Neural cell (in vitro differentiated cells): ENCODE measurements at regions not wholly inside any gene's neighbourhood (a gene's known extent, or its start where the extent isn't known, plus 50 kb on each side); places are given as distances from the start of the nearest gene placed in this dataset.

Experiments
- H2AFZ ChIP-seq: fragments of 200-600, 300-800 bp; sonication (generic), shearing (Covaris generic); 2 replicates; pipeline ENCODE4 v1.6.0; 2014; ENCODE audit warnings: low read depth, mild to moderate bottlenecking, antibody characterized with exemption, low read length, moderate library complexity
- H3F3A ChIP-seq: fragments of 200-600 bp; shearing (Covaris generic); 2 replicates; pipeline ENCODE4 v1.6.1; 2016; ENCODE audit warnings: mild to moderate bottlenecking, moderate library complexity, mixed read lengths, antibody characterized with exemption, low read length; ENCODE audit not compliant: insufficient read depth, poor library complexity, severe bottlenecking
- H3K27ac ChIP-seq: fragments of 200-600, 300-800 bp; sonication (generic), shearing (Covaris generic); 2 replicates; pipeline ENCODE4 v1.5.1; 2014; ENCODE audit warnings: mild to moderate bottlenecking, low read length, moderate library complexity
- H3K27me3 ChIP-seq: fragments of 300-800, 200-600 bp; sonication (generic), shearing (Covaris generic); 2 replicates; pipeline ENCODE4 v1.6.0; 2014; ENCODE audit warnings: mild to moderate bottlenecking, low read depth, low read length, moderate library complexity; ENCODE audit not compliant: insufficient read depth
- H3K36me3 ChIP-seq: fragments of 300-800, 200-600 bp; sonication (generic), shearing (Covaris generic); 2 replicates; pipeline ENCODE4 v1.5.1; 2014; ENCODE audit warnings: mild to moderate bottlenecking, antibody characterized with exemption, low read length, moderate library complexity; ENCODE audit not compliant: insufficient read depth
- H3K4me2 ChIP-seq: fragments of 300-800, 200-600 bp; sonication (generic), shearing (Covaris generic); 2 replicates; pipeline ENCODE4 v1.6.0; 2014; ENCODE audit warnings: mild to moderate bottlenecking, low read length
- H3K4me3 ChIP-seq: fragments of 300-800, 200-600 bp; sonication (generic), shearing (Covaris generic); 2 replicates; pipeline ENCODE4 v1.5.1; 2014; ENCODE audit warnings: mild to moderate bottlenecking, low read length, moderate library complexity
- H3K79me2 ChIP-seq: fragments of 200-600 bp; shearing (Covaris generic); replicated peaks from 2 replicates; pipeline ENCODE4 v1.6.0; 2014; ENCODE audit warnings: mild to moderate bottlenecking, low read length, moderate library complexity; ENCODE audit not compliant: insufficient read depth
- H3K9ac ChIP-seq: fragments of 300-800, 200-600 bp; sonication (generic), shearing (Covaris generic); 2 replicates; pipeline ENCODE4 v1.6.1; 2016; ENCODE audit warnings: mild to moderate bottlenecking, low read length, mixed read lengths
- H3K9me2 ChIP-seq: fragments of 200-600 bp; shearing (Covaris generic); 2 replicates; pipeline ENCODE4 v1.6.1; 2016; ENCODE audit warnings: mild to moderate bottlenecking, low read length, mixed read lengths; ENCODE audit not compliant: insufficient read depth
- H3K9me3 ChIP-seq: fragments of 200-600, 300-800 bp; sonication (generic), shearing (Covaris generic); 2 replicates; pipeline ENCODE4 v1.6.1; 2016; ENCODE audit warnings: mild to moderate bottlenecking, mixed run types, low read length, moderate library complexity, mixed read lengths
- H4K20me1 ChIP-seq: fragments of 200-600 bp; shearing (Covaris generic); 2 replicates; pipeline ENCODE4 v1.6.1; 2016; ENCODE audit warnings: mild to moderate bottlenecking, mixed run types; ENCODE audit not compliant: insufficient read depth
- EP300 ChIP-seq: fragments of 450-650 bp; conservative IDR thresholded peaks from 2 replicates; pipeline ENCODE4 v1.6.1; 2014; ENCODE audit warnings: antibody characterized with exemption, mild to moderate bottlenecking, moderate library complexity; ENCODE audit not compliant: poor library complexity, severe bottlenecking
- EZH2 ChIP-seq: fragments of 200-600, 300-800 bp; shearing (Covaris generic), sonication (generic); IDR thresholded peaks from 2 replicates; pipeline ENCODE4 v1.6.1; 2014; ENCODE audit warnings: antibody characterized with exemption, low read length, borderline replicate concordance, mild to moderate bottlenecking; ENCODE audit not compliant: insufficient read depth, poor library complexity, severe bottlenecking
- MXI1 ChIP-seq: fragments of 450-650 bp; conservative IDR thresholded peaks from 2 replicates; pipeline ENCODE4 v1.6.1; 2014; ENCODE audit warnings: antibody characterized with exemption, mild to moderate bottlenecking; ENCODE audit not compliant: poor library complexity, severe bottlenecking
- POLR2AphosphoS5 ChIP-seq: IDR thresholded peaks from 2 replicates; pipeline ENCODE4 v1.6.1; 2012
- RAD21 ChIP-seq: fragments of 450-650 bp; conservative IDR thresholded peaks from 2 replicates; pipeline ENCODE4 v1.6.1; 2014; ENCODE audit warnings: antibody characterized with exemption, mild to moderate bottlenecking, moderate library complexity
- REST ChIP-seq: IDR thresholded peaks from 2 replicates; pipeline ENCODE4 v1.6.1; 2012; ENCODE audit warnings: borderline replicate concordance
- SMC3 ChIP-seq: fragments of 450-650 bp; conservative IDR thresholded peaks from 2 replicates; pipeline ENCODE4 v1.6.1; 2014; ENCODE audit warnings: antibody characterized with exemption, mild to moderate bottlenecking, moderate library complexity; ENCODE audit not compliant: poor library complexity
- TAF1 ChIP-seq: IDR thresholded peaks from 2 replicates; pipeline ENCODE4 v1.6.1; 2012; ENCODE audit warnings: low read depth
- TF ChIP-seq, protein P1 (sequence below): fragments of 450-650 bp; IDR thresholded peaks from 2 replicates; pipeline ENCODE4 v1.5.1; 2014; ENCODE audit warnings: antibody characterized with exemption, mild to moderate bottlenecking, moderate library complexity; ENCODE audit not compliant: poor library complexity, severe bottlenecking

- no peak overlapping the region for H3K4me2 ChIP-seq
Measured at GRCh38 chr5:144697847-144698262, 527.2 kb downstream of the KCTD16 start.

DNA sequence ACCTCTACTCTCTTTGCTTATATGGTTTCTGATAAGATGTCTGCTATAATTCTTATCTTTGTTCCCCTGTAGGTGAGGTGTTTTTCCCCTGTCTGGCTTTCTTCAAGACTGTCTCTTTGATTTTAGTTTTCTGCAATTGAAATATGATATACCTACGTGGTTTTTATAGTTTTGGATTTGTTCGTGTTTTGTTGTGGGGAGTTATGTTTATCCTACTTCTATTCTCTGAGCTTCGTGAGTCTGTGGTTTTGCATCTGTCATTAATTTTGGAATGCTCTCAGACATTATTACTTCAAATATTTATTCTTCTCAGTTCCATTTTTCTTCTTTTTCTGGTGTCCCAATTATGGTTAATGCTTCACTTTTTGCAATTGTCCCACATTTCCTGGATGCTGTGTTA, 521.3 kb downstream of the KCTD16 start:
- no peak overlapping the region for H3K4me3 ChIP-seq
- no peak overlapping the region for H3K9ac ChIP-seq
- no peak for TF ChIP-seq EZH2
- no peak for TF ChIP-seq SMC3
- no peak for TF ChIP-seq EP300
- TF ChIP-seq POLR2AphosphoS5 = no peak
- TF ChIP-seq, protein P1, sequence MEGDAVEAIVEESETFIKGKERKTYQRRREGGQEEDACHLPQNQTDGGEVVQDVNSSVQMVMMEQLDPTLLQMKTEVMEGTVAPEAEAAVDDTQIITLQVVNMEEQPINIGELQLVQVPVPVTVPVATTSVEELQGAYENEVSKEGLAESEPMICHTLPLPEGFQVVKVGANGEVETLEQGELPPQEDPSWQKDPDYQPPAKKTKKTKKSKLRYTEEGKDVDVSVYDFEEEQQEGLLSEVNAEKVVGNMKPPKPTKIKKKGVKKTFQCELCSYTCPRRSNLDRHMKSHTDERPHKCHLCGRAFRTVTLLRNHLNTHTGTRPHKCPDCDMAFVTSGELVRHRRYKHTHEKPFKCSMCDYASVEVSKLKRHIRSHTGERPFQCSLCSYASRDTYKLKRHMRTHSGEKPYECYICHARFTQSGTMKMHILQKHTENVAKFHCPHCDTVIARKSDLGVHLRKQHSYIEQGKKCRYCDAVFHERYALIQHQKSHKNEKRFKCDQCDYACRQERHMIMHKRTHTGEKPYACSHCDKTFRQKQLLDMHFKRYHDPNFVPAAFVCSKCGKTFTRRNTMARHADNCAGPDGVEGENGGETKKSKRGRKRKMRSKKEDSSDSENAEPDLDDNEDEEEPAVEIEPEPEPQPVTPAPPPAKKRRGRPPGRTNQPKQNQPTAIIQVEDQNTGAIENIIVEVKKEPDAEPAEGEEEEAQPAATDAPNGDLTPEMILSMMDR = no peak
- TF ChIP-seq REST = no peak
- no peak for TF ChIP-seq MXI1
- no peak for TF ChIP-seq RAD21
- no peak for TF ChIP-seq TAF1
- H3K27ac ChIP-seq = no peak overlapping the region
- H3K36me3 ChIP-seq = no peaks in the 10 kb centered on the region
- no peaks in the 10 kb centered on the region for H3K79me2 ChIP-seq
- no peaks in the 10 kb centered on the region for H3K27me3 ChIP-seq
- no peaks in the 10 kb centered on the region for H3K9me2 ChIP-seq
- H3K4me2 ChIP-seq = no peak overlapping the region
- H3K9me3 ChIP-seq = no peaks in the 10 kb centered on the region
- H3F3A ChIP-seq = no peaks in the 10 kb centered on the region
- no peaks in the 10 kb centered on the region for H4K20me1 ChIP-seq
- no peak overlapping the region for H2AFZ ChIP-seq

More at GRCh38 chr5:144697847-144698262, 527.2 kb downstream of the KCTD16 start:
- no peak for TF ChIP-seq RAD21
- no peak for TF ChIP-seq POLR2AphosphoS5
- no peak for TF ChIP-seq SMC3
- no peak for TF ChIP-seq TAF1
- TF ChIP-seq, protein P1 = no peak
- no peak for TF ChIP-seq REST
- no peak for TF ChIP-seq EZH2
- no peak for TF ChIP-seq MXI1
- no peak for TF ChIP-seq EP300
- no peak overlapping the region for H3K9ac ChIP-seq
- no peaks in the 10 kb centered on the region for H3K9me3 ChIP-seq
- H3K27ac ChIP-seq = no peak overlapping the region
- no peaks in the 10 kb centered on the region for H4K20me1 ChIP-seq
- no peaks in the 10 kb centered on the region for H3K9me2 ChIP-seq
- H3K27me3 ChIP-seq = no peaks in the 10 kb centered on the region
- H2AFZ ChIP-seq = no peak overlapping the region
- H3K79me2 ChIP-seq = no peaks in the 10 kb centered on the region
- H3K4me3 ChIP-seq = no peak overlapping the region
- no peaks in the 10 kb centered on the region for H3K36me3 ChIP-seq
- no peaks in the 10 kb centered on the region for H3F3A ChIP-seq
